MCF 10A (cell line): ENCODE measurements at regions not wholly inside any gene's neighbourhood (a gene's known extent, or its start where the extent isn't known, plus 50 kb on each side); places are given as distances from the start of the nearest gene placed in this dataset.

Source experiments
- BruUV-seq: library from RNA; stranded (reverse); fragments of 400-500 nt; replicated peaks from 2 replicates; lab custom pipeline; 2021; lab: Mats Ljungman, UMichigan
- CTCF ChIA-PET: fragments of 300-600 bp; sonication (Branson Sonifier 250); formaldehyde crosslinking; extraction: SDS; loops from one replicate; lab custom pipeline; 2021; ENCODE audit warnings: antibody characterized with exemption, inconsistent platforms; lab: Yijun Ruan, JAX
- POLR2A ChIA-PET: fragments of 300-600, 350-650 bp; sonication (Branson Sonifier 250); formaldehyde crosslinking; extraction: SDS; loops from one replicate; lab custom pipeline; 2020; ENCODE audit warnings: antibody characterized with exemption, inconsistent platforms; lab: Yijun Ruan, JAX
- DNase-seq: peaks from one replicate; pipeline ENCODE4 v3.0.0-alpha.2; 2018; ENCODE audit not compliant: unreplicated experiment
- H3K27ac Mint-ChIP-seq: one replicate; pipeline ENCODE4 v1.8.0; 2022; ENCODE audit warnings: mild to moderate bottlenecking, low read depth, mixed read lengths; ENCODE audit not compliant: unreplicated experiment
- H3K27me3 Mint-ChIP-seq: one replicate; pipeline ENCODE4 v1.8.0; 2022; ENCODE audit warnings: mixed read lengths; ENCODE audit not compliant: insufficient read depth, unreplicated experiment
- H3K36me3 Mint-ChIP-seq: one replicate; pipeline ENCODE4 v1.8.0; 2022; ENCODE audit warnings: mild to moderate bottlenecking, moderate library complexity, mixed read lengths; ENCODE audit not compliant: insufficient read depth, unreplicated experiment
- H3K4me1 Mint-ChIP-seq: one replicate; pipeline ENCODE4 v1.8.0; 2022; ENCODE audit warnings: mixed read lengths; ENCODE audit not compliant: insufficient read depth, unreplicated experiment
- H3K4me3 Mint-ChIP-seq: one replicate; pipeline ENCODE4 v1.8.0; 2022; ENCODE audit warnings: mild to moderate bottlenecking, moderate library complexity, mixed read lengths; ENCODE audit not compliant: unreplicated experiment
- H3K9me3 Mint-ChIP-seq: one replicate; pipeline ENCODE4 v1.8.0; 2022; ENCODE audit warnings: mixed read lengths; ENCODE audit not compliant: unreplicated experiment
- CTCF ChIP-seq: fragments of 200-600 bp; IDR thresholded peaks from one replicate; pipeline ENCODE4 v1.8.0; 2022; ENCODE audit warnings: antibody characterized with exemption, mild to moderate bottlenecking; ENCODE audit not compliant: unreplicated experiment
- intact Hi-C: fragments of 100-400 bp; cut with micrococcal nuclease; formaldehyde crosslinking; loops from 2 replicates; pipeline ENCODE4 v1.14.1; 2022

GRCh38 chr11:133749841-133750240 is 95.5 kb downstream of the SPATA19 start:
- H3K9me3 Mint-ChIP-seq: no peaks in the 10 kb centered on the region
- no TSS peak for BruUV-seq

GRCh38 chr11:133747409-133747808 is 97.9 kb downstream of the SPATA19 start:
- Mint-ChIP-seq H3K4me1 (no peaks in the 10 kb centered on the region), H3K27ac (no peak overlapping the region), H3K9me3 (no peaks in the 10 kb centered on the region), H3K4me3 (no peak overlapping the region), H3K36me3 (no peaks in the 10 kb centered on the region), H3K27me3 (peaks cover 24% of the 10 kb centered on the region)
- ChIA-PET CTCF (interaction anchor here (0.7 kb wide), 1 partner anchor 124 kb away, joined by 3 read pairs; no protein-coding TSS in a partner anchor), POLR2A (no interaction called here)
- no TSS peak for BruUV-seq
- TF ChIP-seq CTCF: no peak
- intact Hi-C loops: no loop called here
- no peak for DNase-seq

More at GRCh38 chr11:133749841-133750240, 95.5 kb downstream of the SPATA19 start:
- no peak for TF ChIP-seq CTCF
- Mint-ChIP-seq H3K27ac (no peak overlapping the region), H3K4me3 (no peak overlapping the region), H3K27me3 (peaks cover 33% of the 10 kb centered on the region), H3K36me3 (no peaks in the 10 kb centered on the region), H3K4me1 (no peaks in the 10 kb centered on the region)
- POLR2A ChIA-PET: no interaction called here
- CTCF ChIA-PET: no interaction called here
- no peak for DNase-seq
- intact Hi-C loops: no loop called here

- DNase-seq: no peak
- no peak for TF ChIP-seq CTCF
- Mint-ChIP-seq H3K36me3 (no peaks in the 10 kb centered on the region), H3K9me3 (no peaks in the 10 kb centered on the region), H3K27me3 (peaks cover 24% of the 10 kb centered on the region), H3K4me3 (no peak overlapping the region), H3K4me1 (no peaks in the 10 kb centered on the region), H3K27ac (no peak overlapping the region)
- intact Hi-C loops: no loop called here
- ChIA-PET POLR2A (interaction anchor here (0.6 kb wide), 1 partner anchor 592 kb away, joined by 3 read pairs; no protein-coding TSS in a partner anchor), CTCF (interaction anchor here (1.3 kb wide), 1 partner anchor 12 kb away, joined by 5 read pairs; no protein-coding TSS in a partner anchor)
- no TSS peak for BruUV-seq
Observed at GRCh38 chr11:133746663-133747306, 98.5 kb downstream of the SPATA19 start.

- peaks cover 9% of the 10 kb centered on the region for H3K9me3 Mint-ChIP-seq
- intact Hi-C loops: no loop called here
- H3K4me3 Mint-ChIP-seq: no peak overlapping the region
- BruUV-seq: no TSS peak
- POLR2A ChIA-PET: no interaction called here
- DNase-seq: no peak
- no peaks in the 10 kb centered on the region for H3K36me3 Mint-ChIP-seq
- TF ChIP-seq CTCF: no peak
- peaks cover 24% of the 10 kb centered on the region for H3K27me3 Mint-ChIP-seq
- no peak overlapping the region for H3K27ac Mint-ChIP-seq
- no peaks in the 10 kb centered on the region for H3K4me1 Mint-ChIP-seq
- CTCF ChIA-PET: interaction anchor here (1.3 kb wide), 1 partner anchor 11 kb away, joined by 5 read pairs; no protein-coding TSS in a partner anchor
Observed at GRCh38 chr11:133745791-133746190, 99.5 kb downstream of the SPATA19 start.
